ENCODE measurements at regions not wholly inside any gene's neighbourhood (a gene's known extent, or its start where the extent isn't known, plus 50 kb on each side); places are given as distances from the start of the nearest gene placed in this dataset.

- H3K27me3 ChIP-seq (ENCODE audit: control insufficient read depth in 3 of 3, insufficient read depth in 3 of 3, low read depth in 1 of 3, low read length in 3 of 3), result peaks cover 0 to 5% (median 0%) of the 10 kb centered on the region in 3 experiments
- no peak overlapping the region for H3K14ac ChIP-seq (ENCODE audit: low read length)
- H2AFZ ChIP-seq (ENCODE audit: low read length), result no peak overlapping the region
- peaks cover 0 to 4% of the 10 kb centered on the region in 2 donors for H3K9me3 ChIP-seq (replicated peaks in 1 of 2; ENCODE audit: control insufficient read depth in 2 of 2, insufficient read depth in 1 of 2, low read depth in 1 of 2, low read length in 2 of 2)
- no peak overlapping the region for H3K4me2 ChIP-seq (ENCODE audit: insufficient read depth, low read length, poor library complexity, severe bottlenecking)
- H3K27ac ChIP-seq (replicated peaks; ENCODE audit: low read length), result no peak overlapping the region
- H2BK5ac ChIP-seq (ENCODE audit: low read length), result no peak overlapping the region
- H3K4ac ChIP-seq (ENCODE audit: low read length), result no peak overlapping the region
- no peak overlapping the region for H2BK12ac ChIP-seq (ENCODE audit: low read length)
- H2BK15ac ChIP-seq (ENCODE audit: low read length), result no peak overlapping the region
- H3K4me3 ChIP-seq (ENCODE audit: low read length in 2 of 2), result no peak overlapping the region
- WGBS, 2 donors (ENCODE audit: extremely low coverage in 2 of 2, insufficient read length in 2 of 2, insufficient replicate concordance in 1 of 2), result no CpG with 5 or more reads among the region's 3 CpGs
- no peak overlapping the region for H4K91ac ChIP-seq (ENCODE audit: low read depth, low read length, poor library complexity)
- no peak overlapping the region for H3K18ac ChIP-seq (ENCODE audit: low read length)
- H2AK5ac ChIP-seq (ENCODE audit: low read depth, low read length), result no peak overlapping the region
- H3K79me1 ChIP-seq (ENCODE audit: low read depth, low read length), result no peaks in the 10 kb centered on the region
- no peak overlapping the region for H4K8ac ChIP-seq (ENCODE audit: low read depth, low read length)
- H3K4me1 ChIP-seq (ENCODE audit: control insufficient read depth in 2 of 2, insufficient read depth in 1 of 2, low read depth in 1 of 2, low read length in 2 of 2), result no peaks in the 10 kb centered on the region
- H3K9ac ChIP-seq (ENCODE audit: low read depth, low read length, poor library complexity), result no peak overlapping the region
- no peaks in the 10 kb centered on the region for H3K36me3 ChIP-seq (replicated peaks in 1 of 2; ENCODE audit: control insufficient read depth in 2 of 2, insufficient read depth in 2 of 2, low read length in 2 of 2)
- no peak for DNase-seq (ENCODE audit: low spot score)
- H2BK120ac ChIP-seq (ENCODE audit: low read depth, low read length), result no peak overlapping the region
- H3K23ac ChIP-seq (ENCODE audit: low read depth, low read length, poor library complexity), result no peak overlapping the region
Measured at GRCh38 chr10:29748109-29748650, 113.4 kb upstream of the SVIL start.

DNA sequence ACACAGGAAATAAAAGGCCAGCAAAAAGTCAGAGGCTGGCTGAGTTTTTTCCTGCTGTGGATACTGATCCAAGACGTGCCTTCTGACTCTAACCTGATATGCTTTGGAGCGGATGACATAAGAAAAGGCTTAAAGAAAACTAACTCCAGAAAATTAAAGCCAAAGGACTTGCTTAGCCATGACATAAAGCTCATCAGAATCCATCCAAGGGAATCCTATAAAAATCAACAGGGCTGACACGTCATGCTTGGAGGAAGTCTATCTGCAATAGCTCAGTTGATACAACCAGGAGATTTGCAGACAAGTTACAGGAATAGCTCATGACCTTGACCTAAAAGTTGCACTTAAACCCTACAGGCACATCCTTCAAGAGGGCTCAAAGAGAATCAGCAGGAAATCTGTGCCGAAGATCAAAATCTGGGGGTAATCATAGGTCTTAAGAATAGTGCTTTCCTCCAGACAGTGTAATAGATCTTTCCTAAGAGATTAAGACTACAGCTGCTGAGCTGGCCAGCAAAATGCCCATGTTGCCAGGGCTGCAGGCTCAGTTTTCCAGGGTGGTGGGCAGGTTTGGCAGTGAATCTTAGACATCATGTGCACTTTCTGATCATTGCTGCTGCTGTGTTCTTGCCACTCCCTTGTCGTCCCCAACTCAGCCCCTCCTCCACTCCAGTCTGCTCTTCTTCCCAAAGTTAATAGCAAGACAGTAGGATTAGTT lies 111.5 kb upstream of the SVIL start:
- H4K91ac ChIP-seq (ENCODE audit: low read depth, low read length, poor library complexity), result no peak overlapping the region
- no peak for DNase-seq (ENCODE audit: low spot score)
- H3K4me2 ChIP-seq (ENCODE audit: insufficient read depth, low read length, poor library complexity, severe bottlenecking), result no peak overlapping the region
- no peak overlapping the region for H3K14ac ChIP-seq (ENCODE audit: low read length)
- H4K8ac ChIP-seq (ENCODE audit: low read depth, low read length), result no peak overlapping the region
- H3K27me3 ChIP-seq (ENCODE audit: control insufficient read depth in 3 of 3, insufficient read depth in 3 of 3, low read depth in 1 of 3, low read length in 3 of 3), result peaks cover 0 to 5% (median 0%) of the 10 kb centered on the region in 3 experiments
- WGBS, 2 donors (ENCODE audit: extremely low coverage in 2 of 2, insufficient read length in 2 of 2, insufficient replicate concordance in 1 of 2), result no CpG with 5 or more reads among the region's 5 CpGs
- no peaks in the 10 kb centered on the region for H3K79me1 ChIP-seq (ENCODE audit: low read depth, low read length)
- H3K4me1 ChIP-seq (ENCODE audit: control insufficient read depth in 2 of 2, insufficient read depth in 1 of 2, low read depth in 1 of 2, low read length in 2 of 2), result no peaks in the 10 kb centered on the region
- no peak overlapping the region for H2BK15ac ChIP-seq (ENCODE audit: low read length)
- H3K18ac ChIP-seq (ENCODE audit: low read length), result no peak overlapping the region
- H3K23ac ChIP-seq (ENCODE audit: low read depth, low read length, poor library complexity), result no peak overlapping the region
- H3K4ac ChIP-seq (ENCODE audit: low read length), result no peak overlapping the region
- no peak overlapping the region for H2BK5ac ChIP-seq (ENCODE audit: low read length)
- no peaks in the 10 kb centered on the region for H3K36me3 ChIP-seq (replicated peaks in 1 of 2; ENCODE audit: control insufficient read depth in 2 of 2, insufficient read depth in 2 of 2, low read length in 2 of 2)
- no peak overlapping the region for H2AK5ac ChIP-seq (ENCODE audit: low read depth, low read length)
- H3K9me3 ChIP-seq (replicated peaks in 1 of 2; ENCODE audit: control insufficient read depth in 2 of 2, insufficient read depth in 1 of 2, low read depth in 1 of 2, low read length in 2 of 2), result peaks cover 0 to 4% of the 10 kb centered on the region in 2 donors
- H3K27ac ChIP-seq (replicated peaks; ENCODE audit: low read length), result no peak overlapping the region
- no peak overlapping the region for H3K9ac ChIP-seq (ENCODE audit: low read depth, low read length, poor library complexity)
- no peak overlapping the region for H2BK120ac ChIP-seq (ENCODE audit: low read depth, low read length)
- H2BK12ac ChIP-seq (ENCODE audit: low read length), result no peak overlapping the region
- H2AFZ ChIP-seq (ENCODE audit: low read length), result no peak overlapping the region
- no peak overlapping the region for H3K4me3 ChIP-seq (ENCODE audit: low read length in 2 of 2)

- DNase-seq (ENCODE audit: low spot score), result no peak
- Histone ChIP-seq H3K27ac (replicated peaks; ENCODE audit: low read length) (no peak overlapping the region), H2BK120ac (ENCODE audit: low read depth, low read length) (no peak overlapping the region), H3K36me3 (replicated peaks in 1 of 2; ENCODE audit: control insufficient read depth in 2 of 2, insufficient read depth in 2 of 2, low read length in 2 of 2) (no peaks in the 10 kb centered on the region), H3K9me3 (replicated peaks in 1 of 2; ENCODE audit: control insufficient read depth in 2 of 2, insufficient read depth in 1 of 2, low read depth in 1 of 2, low read length in 2 of 2) (no peaks in the 10 kb centered on the region), H2AK5ac (ENCODE audit: low read depth, low read length) (no peak overlapping the region), H3K4me1 (ENCODE audit: control insufficient read depth in 2 of 2, insufficient read depth in 1 of 2, low read depth in 1 of 2, low read length in 2 of 2) (peaks cover 2 to 9% of the 10 kb centered on the region in 2 donors), H4K91ac (ENCODE audit: low read depth, low read length, poor library complexity) (no peak overlapping the region), H3K9ac (ENCODE audit: low read depth, low read length, poor library complexity) (no peak overlapping the region), H3K4me2 (ENCODE audit: insufficient read depth, low read length, poor library complexity, severe bottlenecking) (no peak overlapping the region), H2BK15ac (ENCODE audit: low read length) (no peak overlapping the region), H2AFZ (ENCODE audit: low read length) (peak overlapping the region; percentile 47), H3K23ac (ENCODE audit: low read depth, low read length, poor library complexity) (no peak overlapping the region), H2BK12ac (ENCODE audit: low read length) (peak overlapping the region; percentile 73), H3K27me3 (ENCODE audit: control insufficient read depth in 3 of 3, insufficient read depth in 3 of 3, low read depth in 1 of 3, low read length in 3 of 3) (peaks cover 0 to 16% (median 0%) of the 10 kb centered on the region in 3 experiments), H2BK5ac (ENCODE audit: low read length) (no peak overlapping the region), H3K14ac (ENCODE audit: low read length) (no peak overlapping the region), H4K8ac (ENCODE audit: low read depth, low read length) (no peak overlapping the region), H3K4me3 (ENCODE audit: low read length in 2 of 2) (no peak overlapping the region), H3K18ac (ENCODE audit: low read length) (peak overlapping the region; percentile 2), H3K4ac (ENCODE audit: low read length) (no peak overlapping the region), H3K79me1 (ENCODE audit: low read depth, low read length) (peaks cover under 1% of the 10 kb centered on the region)
- no CpG with 5 or more reads among the region's 6 CpGs for WGBS, 2 donors (ENCODE audit: extremely low coverage in 2 of 2, insufficient read length in 2 of 2, insufficient replicate concordance in 1 of 2)
Measured at GRCh38 chr10:29740981-29741545, 106.3 kb upstream of the SVIL start.

DNA sequence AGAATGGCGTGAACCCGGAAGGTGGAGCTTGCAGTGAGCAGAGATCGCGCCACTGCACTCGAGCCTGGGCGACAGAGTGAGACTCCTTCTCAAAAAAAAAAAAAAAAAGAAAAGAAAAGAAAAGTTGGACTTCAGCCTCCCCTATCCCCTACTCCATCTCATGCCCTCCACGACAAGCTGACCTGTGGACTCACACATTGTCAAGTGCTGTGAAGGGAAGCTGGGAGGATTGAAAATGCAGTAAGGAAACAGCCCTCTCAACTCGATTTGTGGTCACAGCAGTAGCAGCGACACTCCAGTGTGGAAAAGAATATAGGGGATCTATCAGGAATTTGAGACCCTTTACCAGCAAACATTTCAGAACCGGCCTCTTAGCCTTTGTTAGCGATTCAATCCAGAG lies 103.6 kb upstream of the SVIL start:
- H2BK120ac ChIP-seq (ENCODE audit: low read depth, low read length), result no peak overlapping the region
- no peaks in the 10 kb centered on the region for H3K36me3 ChIP-seq (replicated peaks in 1 of 2; ENCODE audit: control insufficient read depth in 2 of 2, insufficient read depth in 2 of 2, low read length in 2 of 2)
- H2BK15ac ChIP-seq (ENCODE audit: low read length), result no peak overlapping the region
- H3K4me3 ChIP-seq (ENCODE audit: low read length in 2 of 2), result no peak overlapping the region
- peaks cover 5% of the 10 kb centered on the region for H3K79me1 ChIP-seq (ENCODE audit: low read depth, low read length)
- peaks cover 0 to 16% (median 0%) of the 10 kb centered on the region in 3 experiments for H3K27me3 ChIP-seq (ENCODE audit: control insufficient read depth in 3 of 3, insufficient read depth in 3 of 3, low read depth in 1 of 3, low read length in 3 of 3)
- no peak overlapping the region for H3K27ac ChIP-seq (replicated peaks; ENCODE audit: low read length)
- no peak overlapping the region for H3K14ac ChIP-seq (ENCODE audit: low read length)
- H2BK12ac ChIP-seq (ENCODE audit: low read length), result no peak overlapping the region
- no peak overlapping the region for H2AFZ ChIP-seq (ENCODE audit: low read length)
- H3K9ac ChIP-seq (ENCODE audit: low read depth, low read length, poor library complexity), result no peak overlapping the region
- H2AK5ac ChIP-seq (ENCODE audit: low read depth, low read length), result no peak overlapping the region
- no peak overlapping the region for H3K4ac ChIP-seq (ENCODE audit: low read length)
- H3K4me1 ChIP-seq (ENCODE audit: control insufficient read depth in 2 of 2, insufficient read depth in 1 of 2, low read depth in 1 of 2, low read length in 2 of 2), result peaks cover 10 to 17% of the 10 kb centered on the region in 2 donors
- no peak overlapping the region for H3K23ac ChIP-seq (ENCODE audit: low read depth, low read length, poor library complexity)
- WGBS, 2 donors (ENCODE audit: extremely low coverage in 2 of 2, insufficient read length in 2 of 2, insufficient replicate concordance in 1 of 2), result no CpG with 5 or more reads among the region's 11 CpGs
- H4K91ac ChIP-seq (ENCODE audit: low read depth, low read length, poor library complexity), result no peak overlapping the region
- H2BK5ac ChIP-seq (ENCODE audit: low read length), result no peak overlapping the region
- H3K18ac ChIP-seq (ENCODE audit: low read length), result no peak overlapping the region
- no peak for DNase-seq (ENCODE audit: low spot score)
- no peak overlapping the region for H3K4me2 ChIP-seq (ENCODE audit: insufficient read depth, low read length, poor library complexity, severe bottlenecking)
- no peaks in the 10 kb centered on the region for H3K9me3 ChIP-seq (replicated peaks in 1 of 2; ENCODE audit: control insufficient read depth in 2 of 2, insufficient read depth in 1 of 2, low read depth in 1 of 2, low read length in 2 of 2)
- H4K8ac ChIP-seq (ENCODE audit: low read depth, low read length), result no peak overlapping the region

Data from neuronal stem cell (in vitro differentiated cells).